ENCODE measurements at regions not wholly inside any gene's neighbourhood (a gene's known extent, or its start where the extent isn't known, plus 50 kb on each side); places are given as distances from the start of the nearest gene placed in this dataset.

DNA sequence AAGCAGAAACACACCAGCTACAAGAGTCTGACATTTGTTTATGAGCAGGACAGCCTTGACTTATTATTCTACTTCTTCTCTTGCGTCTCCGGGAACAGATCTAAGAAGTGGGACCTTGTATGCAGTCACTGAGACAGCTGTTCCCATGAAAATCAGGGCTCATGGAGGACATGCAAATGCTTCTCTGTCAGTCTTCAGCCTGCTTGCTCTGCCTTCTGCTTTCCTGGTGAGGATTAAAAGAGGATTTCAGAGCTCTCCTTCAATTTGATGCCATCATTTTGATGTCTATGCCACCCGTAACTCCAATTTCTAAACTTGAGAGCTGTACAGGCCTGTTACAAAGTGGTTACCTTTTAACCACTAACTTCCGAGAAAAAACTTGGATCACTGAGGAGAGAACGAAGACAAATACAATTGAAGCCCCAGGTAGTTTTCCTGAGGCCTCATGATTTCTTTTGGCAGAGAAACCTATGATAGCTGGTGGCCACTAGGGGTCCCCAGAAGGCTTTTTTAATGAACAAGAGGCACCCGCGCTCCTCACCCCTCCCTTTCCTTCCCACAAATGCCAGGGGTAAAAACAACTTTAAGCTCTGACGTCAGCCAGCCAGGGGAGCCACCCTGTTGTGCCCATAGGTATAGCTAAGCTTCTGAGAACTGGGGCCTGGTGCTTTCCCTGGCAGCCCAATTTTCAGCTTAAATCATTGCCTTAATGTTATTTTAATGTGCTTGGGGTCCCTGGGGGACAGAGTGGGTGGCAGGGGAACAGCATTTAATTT is 97.0 kb downstream of the DDIT4L start (continued):
- TF ChIP-seq, protein P1, sequence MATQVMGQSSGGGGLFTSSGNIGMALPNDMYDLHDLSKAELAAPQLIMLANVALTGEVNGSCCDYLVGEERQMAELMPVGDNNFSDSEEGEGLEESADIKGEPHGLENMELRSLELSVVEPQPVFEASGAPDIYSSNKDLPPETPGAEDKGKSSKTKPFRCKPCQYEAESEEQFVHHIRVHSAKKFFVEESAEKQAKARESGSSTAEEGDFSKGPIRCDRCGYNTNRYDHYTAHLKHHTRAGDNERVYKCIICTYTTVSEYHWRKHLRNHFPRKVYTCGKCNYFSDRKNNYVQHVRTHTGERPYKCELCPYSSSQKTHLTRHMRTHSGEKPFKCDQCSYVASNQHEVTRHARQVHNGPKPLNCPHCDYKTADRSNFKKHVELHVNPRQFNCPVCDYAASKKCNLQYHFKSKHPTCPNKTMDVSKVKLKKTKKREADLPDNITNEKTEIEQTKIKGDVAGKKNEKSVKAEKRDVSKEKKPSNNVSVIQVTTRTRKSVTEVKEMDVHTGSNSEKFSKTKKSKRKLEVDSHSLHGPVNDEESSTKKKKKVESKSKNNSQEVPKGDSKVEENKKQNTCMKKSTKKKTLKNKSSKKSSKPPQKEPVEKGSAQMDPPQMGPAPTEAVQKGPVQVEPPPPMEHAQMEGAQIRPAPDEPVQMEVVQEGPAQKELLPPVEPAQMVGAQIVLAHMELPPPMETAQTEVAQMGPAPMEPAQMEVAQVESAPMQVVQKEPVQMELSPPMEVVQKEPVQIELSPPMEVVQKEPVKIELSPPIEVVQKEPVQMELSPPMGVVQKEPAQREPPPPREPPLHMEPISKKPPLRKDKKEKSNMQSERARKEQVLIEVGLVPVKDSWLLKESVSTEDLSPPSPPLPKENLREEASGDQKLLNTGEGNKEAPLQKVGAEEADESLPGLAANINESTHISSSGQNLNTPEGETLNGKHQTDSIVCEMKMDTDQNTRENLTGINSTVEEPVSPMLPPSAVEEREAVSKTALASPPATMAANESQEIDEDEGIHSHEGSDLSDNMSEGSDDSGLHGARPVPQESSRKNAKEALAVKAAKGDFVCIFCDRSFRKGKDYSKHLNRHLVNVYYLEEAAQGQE (IDR thresholded peaks at IDR 0.05; ENCODE audit: borderline replicate concordance): 0 out of 2 replicates have a peak, but pooled peaks have one; percentile 12
- TF ChIP-seq, protein P1 (CRISPR knock-in tag; IDR thresholded peaks at IDR 0.05; ENCODE audit: low read depth): no peak

Measured in K562 (cell line).